ENCODE measurements at regions not wholly inside any gene's neighbourhood (a gene's known extent, or its start where the extent isn't known, plus 50 kb on each side); places are given as distances from the start of the nearest gene placed in this dataset.

DNA sequence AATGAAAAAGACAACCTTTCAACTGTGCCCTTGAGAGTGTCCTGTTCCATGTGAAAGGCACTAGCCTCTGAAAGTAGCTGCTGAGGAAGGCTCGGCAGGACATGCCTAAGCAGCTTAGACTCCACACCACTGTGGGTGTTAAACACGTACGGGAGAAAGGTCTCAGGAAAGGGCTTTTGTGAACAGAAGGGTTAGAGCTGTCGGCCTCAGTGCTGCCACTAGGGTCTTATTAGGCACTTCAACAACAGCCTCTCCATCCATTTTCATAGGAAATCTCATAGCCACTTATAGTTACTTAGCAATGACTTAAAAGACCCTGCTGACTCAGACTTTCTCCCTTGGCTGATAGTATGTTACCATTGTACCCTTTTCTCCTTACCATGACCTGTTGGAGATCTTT lies 662.8 kb downstream of the TBC1D32 start:
- no peak overlapping the region for H3K4me3 Mint-ChIP-seq
- no peaks in the 10 kb centered on the region for H3K4me1 Mint-ChIP-seq
- H3K27me3 Mint-ChIP-seq: no peaks in the 10 kb centered on the region
- H3K27ac Mint-ChIP-seq: no peak overlapping the region
- no peaks in the 10 kb centered on the region for H3K36me3 Mint-ChIP-seq
- peaks cover 1% of the 10 kb centered on the region for H3K9me3 Mint-ChIP-seq

DNA sequence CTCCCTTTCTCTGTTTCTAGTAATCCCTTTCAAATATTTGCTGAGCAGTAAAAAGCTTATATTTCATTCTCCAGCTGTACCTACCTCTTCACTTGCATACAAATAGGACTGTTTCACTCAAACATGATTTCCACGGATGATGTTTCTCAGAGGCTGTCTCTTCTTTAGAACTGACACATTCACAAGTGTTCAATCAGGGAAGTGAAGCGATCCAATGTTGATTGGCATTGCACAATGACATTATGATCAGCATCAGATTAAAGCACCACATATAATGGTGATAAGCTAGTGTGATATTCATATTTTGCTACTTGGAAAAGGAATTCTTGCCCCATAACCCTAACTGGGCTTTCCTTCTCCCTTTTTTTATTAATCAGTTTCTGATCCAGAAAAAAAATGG lies 681.8 kb downstream of the TBC1D32 start:
- Mint-ChIP-seq H3K27ac (no peak overlapping the region), H3K36me3 (no peaks in the 10 kb centered on the region), H3K4me1 (no peaks in the 10 kb centered on the region), H3K4me3 (no peak overlapping the region), H3K9me3 (peaks cover 5% of the 10 kb centered on the region), H3K27me3 (no peaks in the 10 kb centered on the region)

DNA sequence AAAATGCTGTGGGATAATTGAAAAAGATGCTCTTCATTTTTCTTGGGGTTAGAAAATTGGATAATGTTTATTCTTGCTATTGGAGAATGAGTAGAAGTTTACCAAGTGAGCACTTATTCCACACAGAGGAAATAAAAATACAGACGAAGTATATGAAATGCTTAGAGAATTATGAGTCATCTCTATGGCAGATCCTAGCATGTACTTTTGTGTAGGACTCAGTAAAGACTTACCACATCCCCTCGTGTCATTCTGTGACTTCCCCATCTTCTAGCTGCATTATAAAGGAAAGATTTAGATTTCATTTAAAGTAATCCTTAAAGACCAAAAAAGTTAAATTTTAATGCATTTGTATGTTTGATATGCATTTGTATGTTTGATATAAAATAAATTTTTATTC lies 685.6 kb downstream of the TBC1D32 start:
- H3K4me3 Mint-ChIP-seq: no peak overlapping the region
- no peaks in the 10 kb centered on the region for H3K4me1 Mint-ChIP-seq
- no peak overlapping the region for H3K27ac Mint-ChIP-seq
- peaks cover 5% of the 10 kb centered on the region for H3K9me3 Mint-ChIP-seq
- H3K27me3 Mint-ChIP-seq: no peaks in the 10 kb centered on the region
- no peaks in the 10 kb centered on the region for H3K36me3 Mint-ChIP-seq

DNA sequence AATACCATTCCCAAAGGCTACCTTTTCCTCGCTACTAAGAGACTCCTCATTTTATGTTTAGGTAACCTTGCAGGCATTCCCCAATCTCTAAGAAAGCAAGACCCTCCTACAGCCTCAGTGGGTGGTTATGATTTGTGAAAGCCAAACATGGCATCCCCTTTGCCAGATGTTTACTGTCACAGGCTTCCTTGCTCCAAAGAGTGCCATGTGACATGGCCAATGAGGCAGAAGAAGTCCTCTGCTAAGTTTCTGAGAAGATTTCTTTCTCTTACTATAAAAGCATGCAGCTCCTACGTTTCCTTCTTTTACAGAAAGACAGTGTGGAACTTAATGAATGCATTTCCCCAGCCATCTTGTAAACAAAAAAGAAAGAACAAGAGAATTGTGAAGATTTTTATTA lies 688.2 kb downstream of the TBC1D32 start:
- Mint-ChIP-seq H3K36me3 (no peaks in the 10 kb centered on the region), H3K9me3 (peaks cover 5% of the 10 kb centered on the region), H3K27ac (no peak overlapping the region), H3K4me3 (no peak overlapping the region), H3K27me3 (no peaks in the 10 kb centered on the region), H3K4me1 (no peaks in the 10 kb centered on the region)

DNA sequence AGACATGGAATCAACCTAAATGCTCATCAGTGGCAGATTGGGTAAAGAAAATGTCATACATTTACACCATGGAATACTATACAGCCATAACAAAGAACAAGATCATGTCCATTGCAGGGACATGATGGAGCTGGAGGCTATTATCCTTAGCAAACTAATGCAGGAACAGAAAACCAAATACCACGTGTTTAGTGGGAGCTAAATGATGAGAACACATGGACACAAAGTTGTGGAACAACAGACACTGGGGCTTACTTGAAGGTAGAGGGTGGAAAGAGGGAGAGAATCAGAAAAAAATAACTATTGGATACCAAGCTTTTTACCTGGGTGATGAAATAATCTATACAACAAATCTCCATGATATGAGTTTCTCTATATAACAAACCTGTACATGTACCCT lies 701.3 kb downstream of the TBC1D32 start:
- no peak overlapping the region for H3K4me3 Mint-ChIP-seq
- no peaks in the 10 kb centered on the region for H3K27me3 Mint-ChIP-seq
- no peaks in the 10 kb centered on the region for H3K36me3 Mint-ChIP-seq
- no peak overlapping the region for H3K27ac Mint-ChIP-seq
- H3K9me3 Mint-ChIP-seq: no peaks in the 10 kb centered on the region
- no peaks in the 10 kb centered on the region for H3K4me1 Mint-ChIP-seq

DNA sequence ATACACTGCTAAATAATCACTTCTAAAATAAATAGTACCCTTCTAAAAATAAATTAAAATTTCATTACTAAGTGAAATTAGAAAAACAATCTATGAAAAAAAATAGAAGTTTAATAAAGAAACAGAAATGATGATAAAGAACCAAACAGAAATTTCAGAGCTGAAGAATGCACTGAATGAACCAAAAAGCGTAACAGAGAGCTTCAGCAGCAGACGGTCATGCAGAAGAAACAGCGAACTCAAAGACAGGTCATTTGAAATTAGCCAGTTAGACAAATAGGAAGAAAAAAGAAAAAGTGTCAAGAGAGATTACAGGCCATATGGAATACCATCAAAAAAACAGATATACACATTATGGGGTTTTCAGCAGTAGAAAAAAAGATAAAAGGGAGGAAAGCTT lies 706.7 kb downstream of the TBC1D32 start:
- H3K36me3 Mint-ChIP-seq: no peaks in the 10 kb centered on the region
- H3K27ac Mint-ChIP-seq: no peak overlapping the region
- no peaks in the 10 kb centered on the region for H3K4me1 Mint-ChIP-seq
- peaks cover 6% of the 10 kb centered on the region for H3K9me3 Mint-ChIP-seq
- H3K27me3 Mint-ChIP-seq: peaks cover 1% of the 10 kb centered on the region
- no peak overlapping the region for H3K4me3 Mint-ChIP-seq

DNA sequence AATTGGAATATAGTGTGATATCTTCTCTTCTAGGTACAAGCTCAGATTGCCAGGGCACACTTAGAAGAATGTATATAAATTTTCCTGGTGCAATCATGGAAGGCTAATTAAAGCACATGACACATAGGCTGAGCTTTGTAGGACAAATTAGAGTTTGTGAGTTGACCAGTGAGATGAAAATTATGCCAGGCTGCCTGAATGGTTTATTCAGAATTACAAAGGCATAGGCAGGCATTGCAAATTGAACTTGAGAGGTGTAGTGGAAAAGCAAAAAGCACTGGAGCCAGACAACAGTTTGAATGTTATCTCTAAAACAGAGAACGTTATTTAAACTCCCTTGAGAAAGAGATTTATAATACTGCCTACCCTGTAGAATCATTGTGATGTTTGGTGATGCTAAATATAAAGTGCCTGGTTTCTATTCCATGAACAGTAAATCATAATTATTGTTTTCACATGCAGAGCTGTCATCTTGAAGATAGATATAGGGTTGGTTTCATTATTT lies 712.1 kb downstream of the TBC1D32 start:
- H3K4me3 Mint-ChIP-seq: no peak overlapping the region
- no peaks in the 10 kb centered on the region for H3K4me1 Mint-ChIP-seq
- H3K27ac Mint-ChIP-seq: no peak overlapping the region
- no peaks in the 10 kb centered on the region for H3K36me3 Mint-ChIP-seq
- H3K9me3 Mint-ChIP-seq: no peaks in the 10 kb centered on the region
- H3K27me3 Mint-ChIP-seq: no peaks in the 10 kb centered on the region

DNA sequence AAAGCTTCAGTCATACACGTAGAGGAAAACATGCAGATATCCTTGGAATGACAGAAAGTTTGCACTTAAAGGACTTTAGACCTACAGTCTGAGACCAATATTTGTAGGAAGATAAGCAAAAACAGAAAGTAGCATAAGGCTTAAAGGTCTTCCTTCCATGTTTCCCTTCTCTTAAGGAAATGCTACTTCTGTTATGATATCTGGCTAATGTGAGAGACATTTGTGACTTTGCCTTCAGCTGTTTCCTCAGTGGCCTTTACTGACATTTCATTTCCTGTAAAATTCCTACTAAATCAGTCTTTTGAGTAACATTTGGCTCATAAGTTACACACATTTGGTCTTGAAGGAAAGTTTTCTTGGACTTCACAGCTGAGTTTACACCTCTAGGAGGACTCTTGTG lies 713.4 kb downstream of the TBC1D32 start:
- Mint-ChIP-seq H3K27ac (no peak overlapping the region), H3K36me3 (no peaks in the 10 kb centered on the region), H3K4me3 (no peak overlapping the region), H3K27me3 (no peaks in the 10 kb centered on the region), H3K9me3 (no peaks in the 10 kb centered on the region), H3K4me1 (no peaks in the 10 kb centered on the region)

DNA sequence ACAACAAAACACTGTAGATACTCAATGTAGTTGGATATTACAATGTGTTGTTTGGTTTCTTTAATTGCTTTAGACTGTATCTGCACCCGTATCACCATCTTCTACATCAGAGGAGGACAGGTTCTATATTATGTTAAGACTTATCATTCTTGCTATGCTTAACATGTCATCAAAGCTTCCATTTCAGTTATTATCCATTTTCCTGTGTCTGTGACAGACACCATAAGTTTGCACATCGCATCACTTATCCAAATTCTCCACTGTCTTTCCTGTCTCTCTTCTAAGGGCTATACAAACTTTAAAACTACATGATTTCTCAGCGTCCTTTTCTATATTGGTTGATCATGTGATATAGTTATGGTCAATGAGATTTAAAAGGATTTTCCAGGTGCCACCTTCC lies 719.0 kb downstream of the TBC1D32 start:
- Mint-ChIP-seq H3K4me1 (no peaks in the 10 kb centered on the region), H3K27ac (no peak overlapping the region), H3K4me3 (no peak overlapping the region), H3K36me3 (no peaks in the 10 kb centered on the region), H3K27me3 (no peaks in the 10 kb centered on the region), H3K9me3 (no peaks in the 10 kb centered on the region)

DNA sequence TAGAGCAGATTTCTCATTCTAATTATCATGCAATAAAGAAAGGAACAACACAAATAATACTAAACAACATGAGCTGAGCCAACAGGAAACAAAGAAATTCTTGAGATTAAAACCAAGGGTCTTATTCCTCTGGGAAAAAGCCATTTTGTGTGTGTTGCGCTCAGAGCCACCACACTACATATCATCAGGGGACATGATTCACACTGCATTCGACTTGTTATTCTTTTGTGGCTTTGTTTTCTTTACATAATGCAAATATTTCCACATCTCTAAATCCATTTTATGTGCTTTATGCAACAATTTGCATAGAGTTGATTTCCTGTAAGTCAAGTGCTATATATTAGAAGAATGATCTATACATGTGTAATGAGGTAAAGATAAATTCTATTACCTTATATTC lies 719.6 kb downstream of the TBC1D32 start:
- H3K4me3 Mint-ChIP-seq: no peak overlapping the region

DNA sequence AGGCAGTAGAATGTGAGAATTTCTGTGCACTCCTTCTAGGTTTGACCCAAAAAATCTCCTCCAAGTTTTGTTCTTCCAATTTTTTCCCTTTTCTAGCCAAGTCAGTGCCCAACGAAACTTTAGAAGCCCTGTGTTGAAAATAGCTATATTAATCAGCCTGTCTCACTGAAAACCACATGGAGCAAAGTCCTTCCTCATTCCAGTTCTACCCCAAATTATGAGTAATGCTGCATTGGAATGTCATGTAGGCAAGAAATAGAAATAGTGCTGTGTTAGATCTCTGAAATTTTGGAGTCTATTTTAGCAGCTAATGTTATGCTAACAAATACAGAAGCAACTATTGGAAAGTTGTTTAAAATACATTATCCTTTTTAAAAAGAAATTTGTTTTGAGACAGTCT lies 725.5 kb downstream of the TBC1D32 start:
- Mint-ChIP-seq H3K36me3 (no peaks in the 10 kb centered on the region), H3K4me3 (no peak overlapping the region), H3K4me1 (no peaks in the 10 kb centered on the region), H3K27me3 (no peaks in the 10 kb centered on the region), H3K27ac (no peak overlapping the region), H3K9me3 (no peaks in the 10 kb centered on the region)

More for the DNA sequence above, 719.6 kb downstream of the TBC1D32 start:
- Mint-ChIP-seq H3K27me3 (no peaks in the 10 kb centered on the region), H3K9me3 (no peaks in the 10 kb centered on the region), H3K4me1 (no peaks in the 10 kb centered on the region), H3K36me3 (no peaks in the 10 kb centered on the region), H3K27ac (no peak overlapping the region)

DNA sequence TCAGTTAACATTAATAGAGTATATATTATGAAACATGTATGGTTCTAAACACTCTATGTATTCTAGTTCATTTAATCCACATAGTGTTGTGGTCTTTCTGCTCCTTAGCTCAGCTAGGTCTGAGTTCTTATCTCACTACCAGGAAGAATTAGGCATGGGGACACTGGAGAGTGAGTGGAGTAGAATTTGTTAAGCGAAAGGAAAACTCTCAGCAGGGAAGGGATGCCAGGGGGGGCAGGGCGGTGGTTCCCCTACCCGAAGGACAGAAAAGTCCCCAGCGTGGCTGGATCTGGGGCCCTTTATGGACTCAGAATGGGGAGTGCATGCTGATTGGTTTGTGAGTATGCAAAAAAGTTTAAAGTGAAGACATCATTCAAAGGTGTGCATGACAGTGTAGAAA lies 727.5 kb downstream of the TBC1D32 start:
- Mint-ChIP-seq H3K36me3 (no peaks in the 10 kb centered on the region), H3K9me3 (no peaks in the 10 kb centered on the region), H3K27ac (no peak overlapping the region), H3K4me3 (no peak overlapping the region), H3K4me1 (no peaks in the 10 kb centered on the region), H3K27me3 (no peaks in the 10 kb centered on the region)

DNA sequence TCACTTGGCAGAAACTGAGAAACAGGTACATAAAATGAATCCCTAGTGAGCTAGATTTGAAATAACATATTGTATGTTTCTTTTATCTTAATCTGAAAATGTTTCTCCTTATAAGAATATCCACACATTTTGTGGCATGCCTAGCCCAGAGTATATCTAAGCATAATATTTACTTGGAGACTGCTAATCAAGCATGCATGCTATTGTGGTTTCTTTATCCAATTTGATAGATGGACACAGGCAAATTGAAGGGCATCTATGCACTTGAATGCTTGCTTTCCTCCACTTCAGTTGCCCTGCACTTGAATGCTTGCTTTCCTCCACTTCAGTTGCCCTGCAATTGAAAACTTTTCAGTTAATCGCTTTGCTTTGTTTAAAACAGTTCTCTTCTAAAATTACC lies 729.8 kb downstream of the TBC1D32 start:
- no peak overlapping the region for H3K27ac Mint-ChIP-seq
- H3K4me1 Mint-ChIP-seq: no peaks in the 10 kb centered on the region
- no peaks in the 10 kb centered on the region for H3K9me3 Mint-ChIP-seq
- no peaks in the 10 kb centered on the region for H3K36me3 Mint-ChIP-seq
- H3K4me3 Mint-ChIP-seq: no peak overlapping the region
- no peaks in the 10 kb centered on the region for H3K27me3 Mint-ChIP-seq

DNA sequence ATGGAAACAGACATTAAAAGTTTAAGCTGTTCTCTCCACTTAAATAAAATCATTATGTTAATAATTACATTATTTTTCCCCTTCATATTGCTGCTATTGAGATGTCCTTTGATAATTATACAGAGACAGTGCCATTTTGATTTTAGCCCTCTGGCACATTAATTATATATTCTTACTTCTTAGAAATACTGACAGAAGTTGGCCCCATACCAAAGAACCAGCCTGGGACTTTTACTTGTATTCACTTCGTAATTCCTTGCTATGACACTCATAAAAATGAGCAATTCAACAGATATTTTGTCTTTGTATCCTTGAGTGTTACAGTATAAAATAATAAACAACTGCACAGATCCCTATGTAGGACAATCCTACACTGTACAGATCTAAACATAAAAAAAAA lies 743.7 kb downstream of the TBC1D32 start:
- H3K27me3 Mint-ChIP-seq: no peaks in the 10 kb centered on the region
- H3K4me3 Mint-ChIP-seq: no peak overlapping the region
- no peaks in the 10 kb centered on the region for H3K4me1 Mint-ChIP-seq
- H3K36me3 Mint-ChIP-seq: no peaks in the 10 kb centered on the region
- no peak overlapping the region for H3K27ac Mint-ChIP-seq
- no peaks in the 10 kb centered on the region for H3K9me3 Mint-ChIP-seq

DNA sequence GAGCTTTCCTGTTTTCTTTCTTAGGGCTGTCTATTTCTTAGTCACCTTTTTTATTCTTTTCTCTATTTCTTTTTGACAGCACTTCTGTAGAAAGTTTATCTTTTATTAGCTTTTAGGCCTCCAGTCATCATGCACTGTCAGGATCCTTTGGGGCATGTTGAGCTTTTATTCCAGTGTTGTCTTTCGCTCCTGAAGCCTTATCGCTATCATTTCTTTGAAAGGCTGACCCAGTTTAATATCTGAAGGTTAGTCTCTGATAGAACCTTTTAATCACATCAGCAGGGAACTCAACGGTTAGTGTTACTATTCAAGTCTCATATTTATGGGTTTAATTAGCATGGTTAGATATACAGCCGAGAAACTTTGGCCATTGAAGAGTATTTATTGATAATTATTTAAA lies 745.9 kb downstream of the TBC1D32 start:
- no peak overlapping the region for H3K27ac Mint-ChIP-seq
- no peaks in the 10 kb centered on the region for H3K4me1 Mint-ChIP-seq

DNA sequence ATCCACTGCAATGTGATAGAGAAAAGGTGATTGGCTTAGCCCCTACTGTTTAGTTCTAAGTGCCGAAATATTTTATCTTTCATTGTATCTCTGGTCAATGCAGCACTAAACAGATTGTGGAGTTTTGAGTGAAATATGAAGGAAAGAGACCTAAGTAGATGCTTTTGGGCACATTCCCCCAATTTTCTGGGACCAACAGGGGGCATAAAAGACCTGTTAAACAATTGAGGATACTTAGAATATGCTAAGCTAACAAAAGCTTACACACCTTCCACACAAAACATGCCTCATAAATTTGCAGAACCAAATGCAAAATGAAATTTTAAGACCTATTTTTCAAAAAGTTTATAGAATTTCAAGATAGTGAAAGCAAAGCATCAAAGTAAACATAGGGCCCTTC lies 746.9 kb downstream of the TBC1D32 start:
- no peak overlapping the region for H3K4me3 Mint-ChIP-seq
- H3K4me1 Mint-ChIP-seq: no peaks in the 10 kb centered on the region
- H3K9me3 Mint-ChIP-seq: peaks cover 7% of the 10 kb centered on the region
- H3K27ac Mint-ChIP-seq: no peak overlapping the region
- H3K36me3 Mint-ChIP-seq: no peaks in the 10 kb centered on the region
- H3K27me3 Mint-ChIP-seq: no peaks in the 10 kb centered on the region

More for the DNA sequence above, 745.9 kb downstream of the TBC1D32 start:
- no peaks in the 10 kb centered on the region for H3K36me3 Mint-ChIP-seq
- no peak overlapping the region for H3K4me3 Mint-ChIP-seq
- H3K9me3 Mint-ChIP-seq: peaks cover under 1% of the 10 kb centered on the region
- H3K27me3 Mint-ChIP-seq: no peaks in the 10 kb centered on the region

DNA sequence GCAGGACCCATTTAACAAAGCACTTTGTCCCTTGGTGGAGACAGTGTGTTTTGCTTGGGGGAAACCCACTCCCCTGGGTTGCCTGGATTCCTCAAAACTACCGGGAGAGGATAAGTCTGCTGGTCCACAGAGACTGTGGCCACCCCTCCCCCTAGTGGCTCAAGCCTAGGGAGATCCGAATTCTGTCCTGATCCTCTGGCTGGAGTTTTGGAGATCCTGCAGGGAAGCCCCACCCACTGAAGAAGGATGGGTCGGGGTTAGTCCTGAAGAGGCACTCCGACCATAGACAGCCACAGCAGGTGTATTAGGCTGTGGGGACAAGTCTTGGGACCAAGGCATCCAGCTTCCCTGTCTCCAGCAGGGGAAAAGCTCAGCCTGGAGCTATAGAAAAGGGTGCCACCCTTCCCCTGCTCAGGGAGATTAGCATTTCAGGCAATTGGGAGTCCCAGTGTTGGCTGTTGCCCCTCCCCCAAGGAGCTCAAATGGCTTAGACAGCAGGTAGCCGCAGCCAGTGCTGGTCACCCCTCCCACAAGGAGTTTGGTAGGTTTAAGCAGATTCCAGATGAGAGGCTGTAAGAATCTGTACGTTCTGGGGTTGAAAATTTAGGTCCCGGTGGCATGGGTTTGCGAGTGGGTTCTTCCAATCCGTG lies 750.0 kb downstream of the TBC1D32 start:
- Mint-ChIP-seq H3K27me3 (no peaks in the 10 kb centered on the region), H3K27ac (no peak overlapping the region), H3K36me3 (no peaks in the 10 kb centered on the region), H3K4me1 (no peaks in the 10 kb centered on the region), H3K4me3 (no peak overlapping the region), H3K9me3 (peaks cover 7% of the 10 kb centered on the region)
